Liver (tissue), 8 donors: ENCODE measurements at regions not wholly inside any gene's neighbourhood (a gene's known extent, or its start where the extent isn't known, plus 50 kb on each side); places are given as distances from the start of the nearest gene placed in this dataset.

Experiments used
- DNase-seq: peaks from one replicate; pipeline ENCODE4 v3.0.0-alpha.2; 2017; ENCODE audit warnings: low spot score
- H3K27ac ChIP-seq, 2 donors: one replicate each; pipeline ENCODE4 v1.7.0; 2013; ENCODE audit warnings: inconsistent platforms in 2 of 2, low read length in 2 of 2, control low read depth in 1 of 2, low read depth in 1 of 2, mild to moderate bottlenecking in 1 of 2
- H3K27me3 ChIP-seq, 4 donors: one replicate each; pipeline versions ENCODE4 v1.6.1 to v1.7.0; 2013; ENCODE audit warnings: low read length in 3 of 4, inconsistent platforms in 1 of 4, mild to moderate bottlenecking in 1 of 4, moderate library complexity in 1 of 4; ENCODE audit not compliant: control insufficient read depth in 4 of 4, insufficient read depth in 4 of 4
- H3K36me3 ChIP-seq, 4 donors: one replicate each; pipeline versions ENCODE4 v1.6.1 to v1.7.0; 2013; ENCODE audit warnings: low read length in 3 of 4, mild to moderate bottlenecking in 3 of 4, low read depth in 1 of 4, moderate library complexity in 1 of 4; ENCODE audit not compliant: control insufficient read depth in 4 of 4, insufficient read depth in 3 of 4
- H3K4me1 ChIP-seq, 4 donors: one replicate each; pipeline versions ENCODE4 v1.6.1 to v1.7.0; 2013; ENCODE audit warnings: low read length in 3 of 4, mild to moderate bottlenecking in 3 of 4, moderate library complexity in 1 of 4; ENCODE audit not compliant: control insufficient read depth in 4 of 4, insufficient read depth in 4 of 4
- H3K4me3 ChIP-seq, 3 donors: one replicate each; pipeline versions ENCODE4 v1.6.1 to v1.7.0; 2013; ENCODE audit warnings: low read length in 3 of 3, control low read depth in 1 of 3, low read depth in 1 of 3, mild to moderate bottlenecking in 1 of 3
- H3K9ac ChIP-seq, 2 donors: one replicate each; pipeline ENCODE4 v1.7.0; 2013; ENCODE audit warnings: low read length in 2 of 2, mild to moderate bottlenecking in 2 of 2, moderate library complexity in 2 of 2, control low read depth in 1 of 2, low read depth in 1 of 2
- H3K9me3 ChIP-seq, 4 donors: one replicate each; pipeline versions ENCODE4 v1.6.1 to v1.7.0; 2013; ENCODE audit warnings: low read length in 3 of 4; ENCODE audit not compliant: control insufficient read depth in 4 of 4
- EGR1 ChIP-seq, 2 donors: IDR thresholded peaks; 2 replicates each; pipeline ENCODE4 v1.6.1; 2016 to 2018; ENCODE audit warnings: antibody characterized with exemption in 2 of 2, low read depth in 2 of 2
- FOXA1 ChIP-seq: IDR thresholded peaks from 2 replicates; pipeline ENCODE4 v1.6.1; 2016; ENCODE audit warnings: antibody characterized with exemption
- FOXA2 ChIP-seq: IDR thresholded peaks from 2 replicates; pipeline ENCODE4 v1.6.1; 2016; ENCODE audit warnings: antibody characterized with exemption
- GABPA ChIP-seq, 2 donors: IDR thresholded peaks in 1 of 2; conservative IDR thresholded peaks in 1 of 2; 2 replicates each; pipeline ENCODE4 v1.6.1; 2016; ENCODE audit warnings: antibody characterized with exemption in 2 of 2, mild to moderate bottlenecking in 1 of 2, moderate library complexity in 1 of 2
- HNF4A ChIP-seq, 2 donors: conservative IDR thresholded peaks; 2 replicates each; pipeline ENCODE4 v1.6.1; 2016; ENCODE audit warnings: antibody characterized with exemption in 2 of 2, mild to moderate bottlenecking in 2 of 2
- HNF4G ChIP-seq: IDR thresholded peaks from 2 replicates; pipeline ENCODE4 v1.6.1; 2016; ENCODE audit warnings: antibody characterized with exemption
- JUND ChIP-seq, 2 donors: IDR thresholded peaks; 2 replicates each; pipeline ENCODE4 v1.6.1; 2016; ENCODE audit warnings: antibody characterized with exemption in 2 of 2
- MAX ChIP-seq: IDR thresholded peaks from 2 replicates; pipeline ENCODE4 v1.6.1; 2016; ENCODE audit warnings: antibody characterized with exemption
- NR2F2 ChIP-seq: IDR thresholded peaks from 2 replicates; pipeline ENCODE4 v1.6.1; 2016; ENCODE audit warnings: antibody characterized with exemption
- RAD21 ChIP-seq, 2 donors: IDR thresholded peaks; 2 replicates each; pipeline ENCODE4 v1.6.1; 2016; ENCODE audit warnings: antibody characterized with exemption in 2 of 2, mild to moderate bottlenecking in 2 of 2
- RXRA ChIP-seq, 2 donors: IDR thresholded peaks; 2 replicates each; pipeline ENCODE4 v1.6.1; 2017 to 2018; ENCODE audit warnings: antibody characterized with exemption in 2 of 2, mild to moderate bottlenecking in 1 of 2
- SP1 ChIP-seq: IDR thresholded peaks from 2 replicates; pipeline ENCODE4 v1.6.1; 2018; ENCODE audit warnings: antibody characterized with exemption, mild to moderate bottlenecking
- ZBTB33 ChIP-seq: IDR thresholded peaks from 2 replicates; pipeline ENCODE4 v1.6.1; 2016; ENCODE audit warnings: antibody characterized with exemption
- WGBS: extraction: QIAGEN DNeasy Blood & Tissue Kit; methylation state at CpG from one replicate; pipeline ENCODE4 v1.1.7; 2013; 5-methylcytosine and 5-hydroxymethylcytosine counted together
- TF ChIP-seq, protein P1 (sequence below): IDR thresholded peaks from 2 replicates; pipeline ENCODE4 v1.6.1; 2016; ENCODE audit warnings: antibody characterized with exemption
- TF ChIP-seq, protein P2 (sequence below): IDR thresholded peaks from 2 replicates; pipeline ENCODE4 v1.6.1; 2016; ENCODE audit warnings: antibody characterized with exemption, mild to moderate bottlenecking
- TF ChIP-seq, protein P3 (sequence below): fragments of 150-350 bp; IDR thresholded peaks from 2 replicates; pipeline ENCODE4 v1.5.1; 2017; ENCODE audit warnings: improper control_type of control experiment, low read depth, low read length; ENCODE audit not compliant: missing input control
- donor health status: healthy.
- donor health status: healthy.
- donor health status: healthy.
- donor health status: healthy.
- donor health status: healthy.

DNA sequence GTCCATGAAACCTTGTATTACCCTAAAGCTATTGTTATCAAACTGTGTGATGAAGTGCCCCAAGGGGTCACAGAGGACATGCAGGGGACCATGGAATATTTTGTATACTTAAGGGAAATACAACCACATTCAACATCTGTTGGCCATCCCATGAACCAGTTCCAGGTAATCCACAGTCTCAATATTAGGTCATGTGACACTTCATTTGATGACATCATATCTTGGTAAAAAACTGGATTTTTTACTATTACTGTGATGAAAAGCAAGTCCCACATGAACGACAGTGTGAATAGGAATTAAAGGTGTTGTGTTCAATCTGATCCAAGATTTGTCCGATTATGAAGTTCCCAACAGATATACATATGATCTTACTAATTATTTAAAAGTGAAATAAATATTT is 355.2 kb downstream of the IRS2 start:
- no peak for DNase-seq
- Histone ChIP-seq H3K4me1 (peaks cover 0 to 3% (median 2%) of the 10 kb centered on the region in 4 donors), H3K4me3 (no peak overlapping the region), H3K9ac (no peak overlapping the region), H3K27ac (no peak overlapping the region), H3K27me3 (no peaks in the 10 kb centered on the region), H3K9me3 (peaks cover 0 to 6% (median 3%) of the 10 kb centered on the region in 4 donors), H3K36me3 (no peaks in the 10 kb centered on the region)
- WGBS, result 49% methylated on average over 2 of the region's 2 CpGs
- no peak for TF ChIP-seq GABPA (IDR thresholded peaks at IDR 0.05 in 1 of 2, conservative IDR thresholded peaks at IDR 0.05 in 1 of 2)
- no peak for TF ChIP-seq MAX
- TF ChIP-seq HNF4G, result no peak
- TF ChIP-seq EGR1 (IDR thresholded peaks at IDR 0.05; ENCODE audit: low read depth in 2 of 2), result no peak
- TF ChIP-seq, protein P1, sequence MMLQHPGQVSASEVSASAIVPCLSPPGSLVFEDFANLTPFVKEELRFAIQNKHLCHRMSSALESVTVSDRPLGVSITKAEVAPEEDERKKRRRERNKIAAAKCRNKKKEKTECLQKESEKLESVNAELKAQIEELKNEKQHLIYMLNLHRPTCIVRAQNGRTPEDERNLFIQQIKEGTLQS, result no peak
- no peak for TF ChIP-seq HNF4A (conservative IDR thresholded peaks at IDR 0.05)
- no peak for TF ChIP-seq ZBTB33
- TF ChIP-seq NR2F2, result no peak
- no peak for TF ChIP-seq FOXA1
- TF ChIP-seq FOXA2, result no peak

DNA sequence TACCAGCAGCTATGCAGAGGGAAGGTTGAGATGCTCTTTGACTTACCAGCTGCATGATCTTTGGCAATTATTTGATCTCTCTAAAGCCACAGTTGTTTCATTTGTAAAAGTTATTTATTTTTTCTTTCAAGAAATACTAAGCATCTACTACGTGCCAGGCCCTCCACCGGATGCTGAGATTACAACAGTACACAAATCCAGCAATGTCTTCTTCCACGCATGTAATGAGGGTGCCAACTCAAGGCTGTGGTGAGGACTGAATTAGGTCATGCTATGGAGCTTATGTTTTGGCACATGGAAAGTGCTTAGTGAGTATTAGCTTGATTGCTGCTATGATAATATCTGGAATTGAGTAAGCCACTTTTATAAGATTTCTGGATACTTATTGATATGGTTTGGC is 358.2 kb downstream of the IRS2 start:
- Histone ChIP-seq H3K9ac (no peak overlapping the region), H3K4me3 (no peak overlapping the region), H3K9me3 (peaks cover 0 to 6% (median 3%) of the 10 kb centered on the region in 4 donors), H3K4me1 (peaks cover 0 to 3% (median 2%) of the 10 kb centered on the region in 4 donors), H3K27me3 (no peaks in the 10 kb centered on the region), H3K27ac (no peak overlapping the region), H3K36me3 (no peaks in the 10 kb centered on the region)
- 95% methylated on average over 3 of the region's 3 CpGs for WGBS
- TF ChIP-seq, protein P1, result no peak
- TF ChIP-seq, protein P2, sequence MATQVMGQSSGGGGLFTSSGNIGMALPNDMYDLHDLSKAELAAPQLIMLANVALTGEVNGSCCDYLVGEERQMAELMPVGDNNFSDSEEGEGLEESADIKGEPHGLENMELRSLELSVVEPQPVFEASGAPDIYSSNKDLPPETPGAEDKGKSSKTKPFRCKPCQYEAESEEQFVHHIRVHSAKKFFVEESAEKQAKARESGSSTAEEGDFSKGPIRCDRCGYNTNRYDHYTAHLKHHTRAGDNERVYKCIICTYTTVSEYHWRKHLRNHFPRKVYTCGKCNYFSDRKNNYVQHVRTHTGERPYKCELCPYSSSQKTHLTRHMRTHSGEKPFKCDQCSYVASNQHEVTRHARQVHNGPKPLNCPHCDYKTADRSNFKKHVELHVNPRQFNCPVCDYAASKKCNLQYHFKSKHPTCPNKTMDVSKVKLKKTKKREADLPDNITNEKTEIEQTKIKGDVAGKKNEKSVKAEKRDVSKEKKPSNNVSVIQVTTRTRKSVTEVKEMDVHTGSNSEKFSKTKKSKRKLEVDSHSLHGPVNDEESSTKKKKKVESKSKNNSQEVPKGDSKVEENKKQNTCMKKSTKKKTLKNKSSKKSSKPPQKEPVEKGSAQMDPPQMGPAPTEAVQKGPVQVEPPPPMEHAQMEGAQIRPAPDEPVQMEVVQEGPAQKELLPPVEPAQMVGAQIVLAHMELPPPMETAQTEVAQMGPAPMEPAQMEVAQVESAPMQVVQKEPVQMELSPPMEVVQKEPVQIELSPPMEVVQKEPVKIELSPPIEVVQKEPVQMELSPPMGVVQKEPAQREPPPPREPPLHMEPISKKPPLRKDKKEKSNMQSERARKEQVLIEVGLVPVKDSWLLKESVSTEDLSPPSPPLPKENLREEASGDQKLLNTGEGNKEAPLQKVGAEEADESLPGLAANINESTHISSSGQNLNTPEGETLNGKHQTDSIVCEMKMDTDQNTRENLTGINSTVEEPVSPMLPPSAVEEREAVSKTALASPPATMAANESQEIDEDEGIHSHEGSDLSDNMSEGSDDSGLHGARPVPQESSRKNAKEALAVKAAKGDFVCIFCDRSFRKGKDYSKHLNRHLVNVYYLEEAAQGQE, result no peak
- TF ChIP-seq ZBTB33, result no peak
- TF ChIP-seq, protein P3, sequence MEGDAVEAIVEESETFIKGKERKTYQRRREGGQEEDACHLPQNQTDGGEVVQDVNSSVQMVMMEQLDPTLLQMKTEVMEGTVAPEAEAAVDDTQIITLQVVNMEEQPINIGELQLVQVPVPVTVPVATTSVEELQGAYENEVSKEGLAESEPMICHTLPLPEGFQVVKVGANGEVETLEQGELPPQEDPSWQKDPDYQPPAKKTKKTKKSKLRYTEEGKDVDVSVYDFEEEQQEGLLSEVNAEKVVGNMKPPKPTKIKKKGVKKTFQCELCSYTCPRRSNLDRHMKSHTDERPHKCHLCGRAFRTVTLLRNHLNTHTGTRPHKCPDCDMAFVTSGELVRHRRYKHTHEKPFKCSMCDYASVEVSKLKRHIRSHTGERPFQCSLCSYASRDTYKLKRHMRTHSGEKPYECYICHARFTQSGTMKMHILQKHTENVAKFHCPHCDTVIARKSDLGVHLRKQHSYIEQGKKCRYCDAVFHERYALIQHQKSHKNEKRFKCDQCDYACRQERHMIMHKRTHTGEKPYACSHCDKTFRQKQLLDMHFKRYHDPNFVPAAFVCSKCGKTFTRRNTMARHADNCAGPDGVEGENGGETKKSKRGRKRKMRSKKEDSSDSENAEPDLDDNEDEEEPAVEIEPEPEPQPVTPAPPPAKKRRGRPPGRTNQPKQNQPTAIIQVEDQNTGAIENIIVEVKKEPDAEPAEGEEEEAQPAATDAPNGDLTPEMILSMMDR, result no peak
- TF ChIP-seq RXRA (IDR thresholded peaks at IDR 0.05), result no peak
- no peak for TF ChIP-seq EGR1 (IDR thresholded peaks at IDR 0.05; ENCODE audit: low read depth in 2 of 2)
- no peak for TF ChIP-seq HNF4G
- TF ChIP-seq SP1, result no peak
- no peak for TF ChIP-seq JUND (IDR thresholded peaks at IDR 0.05)
- TF ChIP-seq FOXA1, result no peak
- no peak for TF ChIP-seq GABPA (IDR thresholded peaks at IDR 0.05 in 1 of 2, conservative IDR thresholded peaks at IDR 0.05 in 1 of 2)
- TF ChIP-seq HNF4A (conservative IDR thresholded peaks at IDR 0.05), result no peak
- TF ChIP-seq NR2F2, result no peak
- TF ChIP-seq RAD21 (IDR thresholded peaks at IDR 0.05), result no peak
- no peak for DNase-seq
